NCI-H2196 (cell line): ENCODE measurements at regions not wholly inside any gene's neighbourhood (a gene's known extent, or its start where the extent isn't known, plus 50 kb on each side); places are given as distances from the start of the nearest gene placed in this dataset.

Source experiments
- DNase-seq: peaks from one replicate; lab custom pipeline; 2025; ENCODE audit not compliant: unreplicated experiment; lab: John Stamatoyannopoulos, UW

GRCh38 chr10:118108194-118109026 is 61.7 kb upstream of the RAB11FIP2 start:
- no peak for DNase-seq

GRCh38 chr10:118107541-118107940 is 60.8 kb upstream of the RAB11FIP2 start:
- DNase-seq = no peak

DNA sequence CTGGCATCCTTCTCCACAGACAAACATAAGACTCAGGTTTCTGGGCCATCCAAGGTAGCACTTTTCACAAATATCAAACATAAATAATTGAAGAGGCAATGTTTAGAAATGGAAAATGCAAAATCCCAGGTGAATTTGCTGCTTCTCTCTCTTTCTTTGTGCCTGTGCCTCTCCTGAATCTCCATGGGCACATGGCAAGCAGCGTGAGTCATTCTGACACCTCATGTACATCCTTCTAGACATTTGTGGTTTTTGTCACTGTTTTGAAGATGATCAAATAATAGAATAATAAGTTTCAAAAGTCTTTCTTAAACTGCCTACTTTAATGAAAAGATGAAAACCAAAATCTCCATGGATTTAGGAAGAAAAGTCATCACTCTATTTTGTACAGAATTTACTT is 60.3 kb upstream of the RAB11FIP2 start:
- no peak for DNase-seq

DNA sequence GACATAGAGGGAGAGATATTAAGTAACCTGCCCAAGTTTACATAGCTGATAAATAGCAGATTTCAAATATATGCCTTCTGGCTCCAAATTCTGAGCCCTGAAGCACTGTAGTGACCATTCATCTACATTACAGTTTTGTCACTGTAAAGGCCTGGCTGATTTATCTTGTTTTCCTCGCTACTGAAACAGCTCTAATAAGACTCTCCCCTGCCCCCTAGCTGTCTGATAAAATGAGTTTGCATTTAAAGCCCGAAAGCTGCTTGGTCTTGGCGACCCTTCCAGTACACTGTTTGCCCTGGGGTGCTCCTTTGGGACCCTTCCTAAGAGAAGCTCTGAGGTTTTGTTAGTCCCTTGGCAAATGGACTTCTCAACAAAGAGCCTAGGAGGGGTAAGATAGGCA is 59.7 kb upstream of the RAB11FIP2 start:
- no peak for DNase-seq

GRCh38 chr10:118102121-118102520 is 55.4 kb upstream of the RAB11FIP2 start:
- DNase-seq = no peak

GRCh38 chr10:118101501-118101900 is 54.8 kb upstream of the RAB11FIP2 start:
- no peak for DNase-seq
